ENCODE measurements at regions not wholly inside any gene's neighbourhood (a gene's known extent, or its start where the extent isn't known, plus 50 kb on each side); places are given as distances from the start of the nearest gene placed in this dataset.

DNA sequence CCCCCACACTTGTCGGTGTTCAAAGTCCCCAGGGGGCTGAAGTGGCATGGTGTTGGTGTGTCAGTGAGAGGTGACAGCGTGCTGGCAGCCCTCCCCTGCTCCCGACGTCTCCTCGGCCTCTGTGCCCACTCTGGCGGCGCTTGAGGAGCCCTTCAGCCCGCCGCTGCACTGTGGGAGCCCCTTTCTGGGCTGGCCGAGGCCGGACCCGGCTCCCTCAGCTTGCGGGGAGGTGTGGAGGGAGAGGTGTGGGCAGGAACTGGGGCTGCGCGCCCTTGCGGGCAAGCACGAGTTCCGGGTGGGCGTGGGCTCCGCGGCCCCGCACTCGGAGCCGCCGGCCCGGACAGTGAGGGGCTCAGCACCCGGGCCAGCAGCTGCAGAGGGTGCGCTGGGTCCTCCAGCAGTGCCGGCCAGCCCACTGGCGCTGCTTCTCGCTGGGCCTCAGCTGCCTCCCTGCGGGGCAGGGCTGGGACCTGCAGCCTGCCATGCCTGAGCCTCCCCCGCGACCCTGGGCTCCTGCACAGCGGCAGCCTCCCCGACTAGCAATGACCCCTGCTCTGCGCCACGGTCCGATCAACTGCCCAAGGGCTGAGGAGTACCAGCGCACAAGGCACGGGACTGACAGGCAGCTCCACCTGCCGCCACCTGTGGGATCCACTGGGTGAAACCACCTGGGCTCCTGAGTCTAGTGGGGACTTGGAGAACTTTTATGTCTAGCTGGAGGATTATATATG, 224.1 kb upstream of the RIOK2 start:
- no peak overlapping the region for H2AFZ ChIP-seq (ENCODE audit: insufficient read depth, low read depth, low read length, poor library complexity, severe bottlenecking)
- H4K20me1 ChIP-seq (ENCODE audit: insufficient read depth, low read length): no peaks in the 10 kb centered on the region
- no peaks in the 10 kb centered on the region for H3K79me2 ChIP-seq (ENCODE audit: insufficient read depth, low read length)
- WGBS (ENCODE audit: insufficient coverage): 97% methylated on average over 41 of the region's 42 CpGs
- no peak overlapping the region for H3K4me3 ChIP-seq (replicated peaks in 1 of 3; ENCODE audit: low read depth in 2 of 3, low read length in 3 of 3)
- Mint-ChIP-seq H3K27ac (no peak overlapping the region), H3K4me3 (no peak overlapping the region), H3K4me1 (no peaks in the 10 kb centered on the region), H3K27me3 (ENCODE audit: low read depth in 3 of 3) (peaks cover 0 to 6% (median 3%) of the 10 kb centered on the region in 3 donors), H3K36me3 (no peaks in the 10 kb centered on the region), H3K9me3 (peaks cover 2 to 26% (median 13%) of the 10 kb centered on the region in 7 donors)
- H3K9me3 ChIP-seq (replicated peaks in 1 of 2; ENCODE audit: control insufficient read depth in 1 of 2, insufficient read depth in 1 of 2, low read length in 2 of 2): peaks cover 9 to 23% of the 10 kb centered on the region in 2 donors
- H3K27ac ChIP-seq (ENCODE audit: low read depth in 1 of 2, low read length in 2 of 2): no peak overlapping the region
- no peak overlapping the region for H3K4me2 ChIP-seq (replicated peaks; ENCODE audit: extremely low read depth, low read length, poor library complexity, severe bottlenecking)
- no peak overlapping the region for H3K9ac ChIP-seq (ENCODE audit: insufficient read depth, low read length, poor library complexity, severe bottlenecking)
- no peaks in the 10 kb centered on the region for H3K27me3 ChIP-seq (ENCODE audit: control insufficient read depth in 2 of 2, insufficient read depth in 2 of 2, low read length in 2 of 2)
- DNase-seq: no peak
- intact Hi-C loops (cut with micrococcal nuclease): no loop called here
- H3K36me3 ChIP-seq (replicated peaks in 1 of 2; ENCODE audit: control insufficient read depth in 1 of 2, insufficient read depth in 2 of 2, low read length in 2 of 2): no peaks in the 10 kb centered on the region
- no peaks in the 10 kb centered on the region for H3K4me1 ChIP-seq (ENCODE audit: control insufficient read depth in 1 of 2, insufficient read depth in 2 of 2, low read length in 2 of 2)
- TF ChIP-seq, protein P1, sequence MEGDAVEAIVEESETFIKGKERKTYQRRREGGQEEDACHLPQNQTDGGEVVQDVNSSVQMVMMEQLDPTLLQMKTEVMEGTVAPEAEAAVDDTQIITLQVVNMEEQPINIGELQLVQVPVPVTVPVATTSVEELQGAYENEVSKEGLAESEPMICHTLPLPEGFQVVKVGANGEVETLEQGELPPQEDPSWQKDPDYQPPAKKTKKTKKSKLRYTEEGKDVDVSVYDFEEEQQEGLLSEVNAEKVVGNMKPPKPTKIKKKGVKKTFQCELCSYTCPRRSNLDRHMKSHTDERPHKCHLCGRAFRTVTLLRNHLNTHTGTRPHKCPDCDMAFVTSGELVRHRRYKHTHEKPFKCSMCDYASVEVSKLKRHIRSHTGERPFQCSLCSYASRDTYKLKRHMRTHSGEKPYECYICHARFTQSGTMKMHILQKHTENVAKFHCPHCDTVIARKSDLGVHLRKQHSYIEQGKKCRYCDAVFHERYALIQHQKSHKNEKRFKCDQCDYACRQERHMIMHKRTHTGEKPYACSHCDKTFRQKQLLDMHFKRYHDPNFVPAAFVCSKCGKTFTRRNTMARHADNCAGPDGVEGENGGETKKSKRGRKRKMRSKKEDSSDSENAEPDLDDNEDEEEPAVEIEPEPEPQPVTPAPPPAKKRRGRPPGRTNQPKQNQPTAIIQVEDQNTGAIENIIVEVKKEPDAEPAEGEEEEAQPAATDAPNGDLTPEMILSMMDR (IDR thresholded peaks at IDR 0.05): no peak

- no peak overlapping the region for H3K4me3 Mint-ChIP-seq
- H3K4me1 Mint-ChIP-seq: no peaks in the 10 kb centered on the region
These were observed 225.3 kb upstream of the RIOK2 start for GRCh38 chr5:97408331-97408730.

More at GRCh38 chr5:97408331-97408730, 225.3 kb upstream of the RIOK2 start:
- peaks cover 0 to 6% (median 3%) of the 10 kb centered on the region in 3 donors for H3K27me3 Mint-ChIP-seq (ENCODE audit: low read depth in 3 of 3)
- Histone ChIP-seq H3K9me3 (replicated peaks in 1 of 2; ENCODE audit: control insufficient read depth in 1 of 2, insufficient read depth in 1 of 2, low read length in 2 of 2) (peaks cover 9 to 23% of the 10 kb centered on the region in 2 donors), H3K9ac (ENCODE audit: insufficient read depth, low read length, poor library complexity, severe bottlenecking) (no peak overlapping the region), H3K4me2 (replicated peaks; ENCODE audit: extremely low read depth, low read length, poor library complexity, severe bottlenecking) (no peak overlapping the region), H4K20me1 (ENCODE audit: insufficient read depth, low read length) (no peaks in the 10 kb centered on the region), H3K4me3 (replicated peaks in 1 of 3; ENCODE audit: low read depth in 2 of 3, low read length in 3 of 3) (no peak overlapping the region), H3K79me2 (ENCODE audit: insufficient read depth, low read length) (no peaks in the 10 kb centered on the region), H3K27me3 (ENCODE audit: control insufficient read depth in 2 of 2, insufficient read depth in 2 of 2, low read length in 2 of 2) (no peaks in the 10 kb centered on the region), H3K36me3 (replicated peaks in 1 of 2; ENCODE audit: control insufficient read depth in 1 of 2, insufficient read depth in 2 of 2, low read length in 2 of 2) (no peaks in the 10 kb centered on the region), H3K27ac (ENCODE audit: low read depth in 1 of 2, low read length in 2 of 2) (no peak overlapping the region), H3K4me1 (ENCODE audit: control insufficient read depth in 1 of 2, insufficient read depth in 2 of 2, low read length in 2 of 2) (no peaks in the 10 kb centered on the region), H2AFZ (ENCODE audit: insufficient read depth, low read depth, low read length, poor library complexity, severe bottlenecking) (no peak overlapping the region)
- no peak for DNase-seq
- intact Hi-C loops (cut with micrococcal nuclease): no loop called here
- TF ChIP-seq, protein P1 (IDR thresholded peaks at IDR 0.05): no peak
- no peak overlapping the region for H3K27ac Mint-ChIP-seq
- H3K9me3 Mint-ChIP-seq: peaks cover 2 to 26% (median 13%) of the 10 kb centered on the region in 7 donors
- WGBS (ENCODE audit: insufficient coverage): 100% methylated on average over 2 of the region's 9 CpGs
- H3K36me3 Mint-ChIP-seq: no peaks in the 10 kb centered on the region
